VCaP (cell line): ENCODE measurements at regions not wholly inside any gene's neighbourhood (a gene's known extent, or its start where the extent isn't known, plus 50 kb on each side); places are given as distances from the start of the nearest gene placed in this dataset.

Experiments used
- H3K27ac ChIP-seq: fragments of 450-650 bp; 2 replicates; pipeline ENCODE4 v1.5.1; 2017
- CTCF ChIP-seq: fragments of 450-650 bp; conservative IDR thresholded peaks from 2 replicates; pipeline ENCODE4 v1.5.1; 2017; ENCODE audit warnings: mild to moderate bottlenecking, moderate library complexity

- TF ChIP-seq CTCF, result no peak
- no peak overlapping the region for H3K27ac ChIP-seq
These were observed 266.9 kb downstream of the RPS24 start for GRCh38 chr10:78300526-78300925.

GRCh38 chr10:78301481-78301880 is 267.8 kb downstream of the RPS24 start:
- H3K27ac ChIP-seq, result peak overlapping the region; percentile 87
- TF ChIP-seq CTCF, result no peak

GRCh38 chr10:78301891-78302738 is 268.5 kb downstream of the RPS24 start:
- peak overlapping the region; percentile 87 for H3K27ac ChIP-seq
- peak; percentile 50 for TF ChIP-seq CTCF

- peak overlapping the region; percentile 87 for H3K27ac ChIP-seq
- no peak for TF ChIP-seq CTCF
These were observed 269.0 kb downstream of the RPS24 start for GRCh38 chr10:78302739-78302988.

- TF ChIP-seq CTCF, result peak; percentile 86
- H3K27ac ChIP-seq, result peak overlapping the region; percentile 87
These were observed 269.6 kb downstream of the RPS24 start for GRCh38 chr10:78302989-78303854.

GRCh38 chr10:78304091-78305045 is 270.7 kb downstream of the RPS24 start:
- no peak for TF ChIP-seq CTCF
- peak overlapping the region; percentile 87 for H3K27ac ChIP-seq
